Suppressor macrophage (primary cell): ENCODE measurements at regions not wholly inside any gene's neighbourhood (a gene's known extent, or its start where the extent isn't known, plus 50 kb on each side); places are given as distances from the start of the nearest gene placed in this dataset.
"Not testable (repeated sequence)": the region's sequence is repeated elsewhere in the genome, so short reads cannot be mapped to it uniquely, and the experiment has no call there.

Source experiments
- DNase-seq, 4 experiments: peaks; one replicate each; pipeline ENCODE4 v3.0.0-alpha.2; 2020 to 2022

DNA sequence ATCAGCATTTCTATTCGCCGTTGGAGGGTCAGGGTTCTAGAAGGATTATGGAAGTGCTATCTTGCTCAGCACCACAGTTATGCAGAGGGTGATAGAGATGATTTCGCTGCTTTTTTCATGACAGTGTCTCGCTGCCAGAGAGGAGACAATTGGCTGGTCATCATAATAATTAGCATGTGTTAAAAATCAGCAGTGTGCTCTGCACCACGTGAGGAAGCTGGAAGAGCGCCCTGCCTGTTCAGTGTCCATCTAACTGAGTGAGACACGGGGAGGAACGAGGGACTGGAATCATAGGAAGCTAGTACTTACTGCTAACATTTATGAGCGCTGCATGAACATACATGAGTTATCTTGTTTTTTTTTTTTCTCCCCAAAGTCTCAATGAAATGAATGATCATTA is 116.2 kb upstream of the PLAAT1 start:
- no peak for DNase-seq

DNA sequence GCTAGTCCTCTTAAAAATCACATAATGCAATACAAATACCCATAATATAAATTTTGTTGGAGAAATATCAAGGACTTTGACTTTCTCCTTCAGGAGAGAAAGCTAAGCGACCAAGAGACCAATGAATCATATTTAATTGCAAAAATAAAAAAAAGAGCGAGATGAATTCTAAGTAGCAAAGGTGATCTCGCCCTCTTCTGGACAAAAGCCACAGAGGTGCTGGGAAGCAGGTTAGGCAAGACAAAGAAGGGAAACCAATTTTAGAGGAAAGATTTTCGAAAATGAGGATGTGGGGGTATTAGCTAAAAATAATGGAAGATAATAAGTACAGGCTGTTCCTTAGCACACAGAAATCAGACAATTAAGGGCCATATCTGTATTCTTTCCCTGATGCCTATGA is 111.4 kb upstream of the PLAAT1 start:
- no peak for DNase-seq

DNA sequence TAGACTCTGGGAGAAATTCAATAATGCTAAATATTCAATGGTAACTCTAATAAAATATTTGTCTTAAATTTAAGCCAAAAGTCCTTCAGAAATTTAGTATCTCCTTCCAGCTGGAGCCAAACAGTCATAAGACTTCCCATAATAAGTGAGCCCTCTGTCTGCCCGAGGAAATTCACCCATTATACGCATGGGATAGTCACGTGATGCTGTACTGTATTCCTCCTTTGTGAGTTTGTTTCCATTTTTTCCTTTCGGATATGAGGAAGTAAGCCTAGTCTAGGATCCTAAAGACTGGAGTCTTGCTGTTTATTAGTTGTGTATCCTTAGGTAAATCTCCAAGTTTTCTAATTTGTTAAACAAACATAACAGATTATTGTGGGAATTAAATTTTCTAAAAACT is 110.4 kb upstream of the PLAAT1 start:
- no peak for DNase-seq

DNA sequence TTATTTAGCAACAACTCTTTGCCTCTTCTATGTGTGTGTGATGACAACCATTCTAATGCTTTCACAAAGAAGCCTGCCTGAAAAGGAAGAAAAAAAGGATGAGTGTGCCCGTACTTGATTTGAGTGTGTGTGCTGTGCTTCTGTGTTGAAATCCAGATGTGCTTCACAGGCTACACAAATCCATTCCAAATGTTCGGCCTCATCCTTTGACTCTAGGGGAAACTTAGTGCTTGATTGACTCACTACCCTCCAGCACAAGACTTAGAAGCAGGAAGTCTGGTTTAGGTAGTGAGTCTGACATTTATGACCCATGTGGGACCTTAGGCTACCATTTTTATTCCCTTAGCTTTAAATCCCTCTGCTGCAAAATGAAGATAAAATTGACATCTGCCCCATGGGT is 108.8 kb upstream of the PLAAT1 start:
- no peak for DNase-seq

DNA sequence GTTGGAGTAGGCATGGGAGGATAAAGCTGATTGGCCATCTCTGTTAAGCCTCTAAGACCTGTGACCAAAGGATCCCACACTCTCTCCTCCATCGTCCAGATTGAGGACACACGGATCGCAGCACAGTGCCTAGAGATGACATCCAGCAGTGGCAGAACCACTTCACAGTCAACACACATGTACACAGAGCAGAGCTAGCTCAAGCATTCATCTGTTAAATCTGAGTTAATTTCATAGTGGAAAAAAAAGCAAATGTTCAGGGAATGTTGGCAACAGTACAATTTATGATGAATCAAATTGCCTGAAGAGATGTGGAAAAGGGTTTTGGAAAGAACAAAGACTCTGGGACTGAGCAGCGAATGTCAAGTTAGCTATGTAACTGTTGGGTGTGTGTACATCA is 108.1 kb upstream of the PLAAT1 start:
- DNase-seq, result no peak

DNA sequence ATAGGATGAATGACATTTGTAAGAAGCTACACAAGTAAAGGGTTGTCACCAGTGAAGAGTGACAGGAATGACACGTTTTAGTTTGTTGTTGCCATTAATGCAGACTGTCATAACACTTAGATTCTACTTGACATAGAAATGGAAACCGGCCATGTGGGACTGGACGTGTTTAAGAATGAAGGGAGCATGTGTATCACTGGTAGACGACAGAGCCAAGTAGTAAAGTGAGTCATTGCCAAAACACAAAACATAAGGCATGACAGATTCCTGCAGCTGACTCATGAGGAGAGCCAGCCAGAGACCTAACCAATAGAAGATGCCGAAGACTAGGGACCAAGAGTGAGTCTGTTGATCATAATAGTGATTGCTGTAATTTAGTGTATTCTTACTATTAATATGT is 106.2 kb upstream of the PLAAT1 start:
- DNase-seq, result no peak

DNA sequence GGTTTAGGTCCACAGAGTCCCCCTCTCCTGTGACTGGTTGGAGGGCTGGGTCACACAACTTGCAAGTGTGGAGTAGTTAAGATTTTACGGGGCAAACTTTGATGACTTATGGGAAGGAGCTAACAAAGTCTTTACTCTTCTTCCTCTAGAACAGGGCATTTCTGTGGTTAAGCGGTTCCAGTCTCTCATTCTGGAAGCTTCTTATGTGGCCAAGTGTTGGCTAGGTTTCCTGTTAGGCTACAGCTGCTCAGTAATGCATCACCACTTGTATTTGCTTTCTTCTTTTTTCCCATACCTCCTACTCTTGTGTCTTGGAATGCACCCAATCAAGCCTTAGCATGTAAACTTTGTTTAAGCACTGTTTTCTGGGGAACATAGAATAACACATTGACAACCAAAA is 100.6 kb upstream of the PLAAT1 start:
- DNase-seq, result no peak

DNA sequence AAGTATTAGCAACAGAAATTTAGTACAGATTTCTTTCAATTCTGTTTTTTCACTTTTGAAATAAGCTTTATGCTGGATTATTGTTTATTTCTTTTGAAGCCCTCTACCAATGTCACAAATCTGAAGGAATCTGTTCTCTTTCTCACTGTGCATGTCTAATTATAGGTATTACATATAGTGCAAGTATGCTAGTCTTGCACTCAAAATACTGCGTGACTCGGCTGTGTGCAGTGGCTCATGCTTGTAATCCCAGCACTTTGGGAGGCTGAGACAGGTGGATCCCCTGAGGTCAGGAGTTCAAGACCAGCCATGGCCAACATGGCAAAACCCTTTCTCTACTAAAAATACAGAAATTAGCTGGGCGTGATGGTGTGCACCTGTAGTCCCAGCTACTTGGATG is 95.8 kb upstream of the PLAAT1 start:
- DNase-seq, result no peak

DNA sequence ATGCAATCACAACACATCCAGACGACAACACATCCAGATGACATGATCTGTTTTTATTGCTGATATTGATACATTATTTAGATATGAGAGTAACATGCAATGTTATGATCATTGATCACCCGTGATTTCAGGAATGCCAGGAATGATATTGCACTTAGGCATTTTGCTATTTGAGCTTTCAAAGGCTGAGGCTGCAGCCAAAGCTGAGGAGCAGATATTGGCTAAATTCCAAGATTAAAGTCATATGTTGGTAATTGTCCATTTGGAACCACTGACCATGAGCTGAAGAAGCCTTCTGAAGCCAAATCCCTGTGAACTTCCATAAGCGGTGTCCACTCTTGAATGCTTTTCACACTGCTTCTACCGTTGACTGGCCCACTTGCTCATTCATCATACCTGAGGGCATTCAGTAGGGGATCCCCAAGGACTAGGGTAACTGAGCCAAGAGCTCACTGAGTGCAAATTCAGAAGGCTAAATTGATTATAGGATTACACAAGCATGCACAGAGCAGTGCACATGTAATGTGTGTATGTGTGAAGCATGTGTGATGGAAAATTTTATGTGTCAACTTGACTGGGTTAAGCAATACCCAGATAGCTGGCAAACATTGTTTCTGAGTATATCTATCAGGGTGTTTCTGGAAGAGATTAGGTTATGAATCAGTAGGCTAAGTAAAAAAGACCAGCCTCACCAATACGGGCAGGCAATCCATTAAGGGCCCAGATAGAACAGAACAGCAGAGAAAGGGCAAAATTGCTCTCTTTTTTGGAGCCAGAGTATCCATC is 92.1 kb upstream of the PLAAT1 start:
- DNase-seq, result peak in 1 of 4 experiments; percentile 0

DNA sequence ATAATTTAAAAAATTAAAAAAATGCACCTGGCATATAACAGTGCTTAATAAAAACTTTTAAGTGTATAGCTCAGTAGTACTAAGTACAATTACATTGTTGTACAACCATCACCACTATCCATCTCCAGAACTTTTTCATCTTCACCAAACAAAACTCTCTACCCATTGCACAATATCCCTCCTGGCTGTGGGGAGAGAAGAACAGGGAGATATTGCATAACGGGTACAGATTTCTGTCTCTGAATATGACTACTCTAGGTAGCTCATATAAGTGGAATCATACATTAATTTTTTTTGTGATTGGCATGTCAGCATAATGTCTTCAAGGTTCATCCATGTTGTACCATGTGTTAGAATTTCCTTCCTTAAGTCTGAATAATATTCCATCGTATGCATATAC is 91.0 kb upstream of the PLAAT1 start:
- DNase-seq, result no peak

DNA sequence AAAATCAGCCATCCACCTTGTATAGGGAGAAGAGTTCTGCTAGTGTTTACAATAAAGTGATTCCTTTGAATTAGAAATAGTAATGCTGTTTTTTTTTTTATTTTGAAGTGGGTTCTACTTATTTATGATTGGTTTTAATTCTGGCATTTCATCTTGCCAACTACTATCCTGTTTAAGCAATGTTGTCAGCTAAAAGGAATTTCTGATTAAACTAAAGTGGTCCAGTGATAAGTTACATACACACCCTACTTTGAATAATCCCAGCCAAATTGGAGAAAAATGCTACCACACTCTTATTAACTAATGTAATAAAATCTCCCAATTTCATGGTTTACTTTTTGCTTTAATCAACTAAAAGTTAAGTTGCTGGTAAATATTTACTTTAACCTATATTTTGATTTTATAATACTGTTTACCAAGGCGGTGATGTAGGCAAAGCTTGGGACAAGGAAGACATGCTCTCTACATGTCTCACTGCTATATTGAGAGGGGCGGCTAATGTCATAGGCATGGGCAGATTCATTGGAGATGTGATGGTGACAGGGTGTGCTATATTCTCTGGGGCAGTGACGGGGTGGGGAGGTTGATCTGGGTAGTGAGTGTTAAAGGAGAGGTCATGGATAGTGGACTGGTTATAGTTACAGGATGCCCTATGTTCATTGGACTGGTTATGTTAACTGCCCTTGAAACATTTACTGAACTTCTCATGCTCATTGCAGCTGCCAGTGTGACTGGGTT is 85.8 kb upstream of the PLAAT1 start:
- not testable (repeated sequence) for DNase-seq

DNA sequence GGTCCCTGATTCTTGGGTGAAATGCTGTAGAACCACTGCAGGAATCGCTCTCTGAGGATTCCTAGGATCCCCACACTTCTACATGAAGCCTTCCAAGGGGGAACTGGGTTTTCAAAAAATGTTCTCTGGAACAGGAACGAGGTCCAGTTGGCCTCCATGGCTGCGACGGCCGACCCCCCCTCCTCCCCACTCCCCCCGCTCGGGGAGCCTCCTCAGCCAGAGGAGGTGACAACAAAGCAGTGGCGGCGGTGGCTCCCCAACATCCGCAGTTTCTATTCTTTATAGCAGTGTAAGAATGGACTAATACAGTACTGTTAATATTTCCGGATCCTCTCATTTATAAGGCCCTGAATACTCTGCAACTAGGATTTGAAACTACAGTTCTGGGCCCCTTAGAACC is 84.0 kb upstream of the PLAAT1 start:
- DNase-seq, result peak in 1 of 4 experiments; percentile 0

DNA sequence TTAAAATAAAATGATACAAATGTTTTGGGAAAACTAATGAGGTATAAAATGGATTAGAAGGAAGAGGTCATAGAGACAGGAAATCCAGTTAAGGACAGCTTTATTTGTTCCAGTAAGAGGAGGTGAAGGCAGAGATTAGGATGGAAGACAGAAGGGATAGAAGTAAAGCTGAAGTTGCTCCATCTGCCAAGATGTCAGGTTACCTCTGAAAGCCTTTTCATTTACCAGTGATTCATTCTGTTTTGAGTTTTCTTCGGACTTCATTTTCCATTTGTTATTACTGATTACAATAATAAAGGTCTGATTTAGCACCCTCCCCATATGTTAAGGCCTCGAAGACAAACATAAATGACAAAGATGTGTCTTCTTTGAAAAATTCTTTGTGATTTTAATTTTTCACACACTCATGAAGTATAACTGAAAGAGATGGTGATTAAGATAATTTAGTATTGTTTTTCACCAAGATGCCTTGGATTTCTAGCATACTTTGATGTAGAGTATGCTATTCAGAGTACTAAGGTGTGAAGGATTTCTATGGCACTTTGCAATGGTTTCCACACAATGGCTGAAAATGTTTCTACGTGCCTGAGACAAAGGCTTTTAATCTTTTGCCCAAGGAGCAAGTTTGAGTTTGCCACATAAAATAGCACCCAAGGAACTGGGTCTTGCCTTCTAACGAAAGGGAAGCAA is 75.4 kb upstream of the PLAAT1 start:
- DNase-seq, result no peak

DNA sequence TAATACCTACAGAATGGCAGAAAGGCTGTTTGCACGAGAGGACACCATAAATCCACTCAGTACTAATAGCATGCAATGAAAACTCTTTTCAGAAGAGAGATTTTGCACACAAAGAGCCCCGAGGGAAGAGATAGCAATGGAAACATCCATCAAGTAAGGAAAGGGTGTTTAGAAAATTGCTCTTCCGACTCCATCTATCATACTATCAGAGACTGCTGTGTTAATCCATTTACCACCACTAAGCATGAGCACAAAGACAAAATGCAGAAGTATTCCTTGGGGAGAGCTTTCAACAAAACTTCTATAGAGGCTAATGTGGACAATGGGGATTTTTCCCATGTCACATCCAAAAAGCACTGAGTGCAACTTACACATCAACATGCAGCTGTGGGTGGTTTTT is 72.1 kb upstream of the PLAAT1 start:
- peak in 1 of 4 experiments; percentile 0 for DNase-seq

DNA sequence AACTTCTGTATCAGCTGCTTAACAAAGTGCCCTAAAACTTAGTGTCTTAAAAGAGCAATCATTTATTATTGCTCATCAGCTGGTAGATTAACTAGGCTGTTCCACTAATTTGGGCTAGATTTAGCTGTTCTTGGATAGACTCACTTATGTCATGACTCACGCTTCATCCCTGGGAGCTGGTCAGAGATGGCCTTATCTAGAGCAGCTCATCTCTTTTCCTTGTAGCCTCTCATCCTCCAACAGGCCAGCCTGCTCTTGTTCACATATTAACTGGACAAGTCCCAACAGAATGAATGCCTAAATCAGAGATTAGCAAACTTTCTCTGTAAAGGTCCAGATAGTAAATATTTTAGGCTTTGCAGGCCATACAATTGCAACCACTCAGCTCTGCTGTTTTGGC is 66.9 kb upstream of the PLAAT1 start:
- no peak for DNase-seq

DNA sequence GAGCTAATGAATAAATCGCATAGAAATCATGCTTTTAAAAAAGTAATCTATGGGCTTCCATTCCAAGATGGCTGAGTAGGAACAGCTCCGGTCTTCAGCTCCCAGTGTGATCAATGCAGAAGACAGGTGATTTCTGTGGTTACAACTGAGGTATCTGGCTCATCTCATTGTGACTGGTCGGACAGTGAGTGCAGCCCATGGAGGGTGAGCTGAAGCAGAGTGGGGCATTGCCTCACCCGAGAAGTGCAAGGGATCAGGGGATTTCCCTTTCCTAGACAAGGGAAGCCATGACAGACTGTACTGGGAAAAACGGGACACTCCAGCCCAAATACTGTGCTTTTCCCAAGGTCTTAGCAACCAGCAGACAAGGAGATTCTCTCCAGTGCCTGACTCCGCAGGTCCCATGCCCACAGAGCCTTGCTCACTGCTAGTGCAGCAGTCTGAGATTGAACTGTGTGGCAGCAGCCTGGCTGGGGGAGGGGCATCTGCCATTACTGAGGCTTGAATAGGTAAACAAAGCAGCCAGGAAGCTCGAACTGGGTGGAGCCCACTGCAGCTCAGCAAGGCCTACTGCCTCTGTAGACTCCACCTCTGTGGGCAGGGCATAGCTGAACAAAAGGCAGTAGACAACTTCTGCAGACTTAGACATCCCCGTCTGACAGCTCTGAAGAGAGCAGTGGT is 61.5 kb upstream of the PLAAT1 start:
- not testable (repeated sequence) for DNase-seq

DNA sequence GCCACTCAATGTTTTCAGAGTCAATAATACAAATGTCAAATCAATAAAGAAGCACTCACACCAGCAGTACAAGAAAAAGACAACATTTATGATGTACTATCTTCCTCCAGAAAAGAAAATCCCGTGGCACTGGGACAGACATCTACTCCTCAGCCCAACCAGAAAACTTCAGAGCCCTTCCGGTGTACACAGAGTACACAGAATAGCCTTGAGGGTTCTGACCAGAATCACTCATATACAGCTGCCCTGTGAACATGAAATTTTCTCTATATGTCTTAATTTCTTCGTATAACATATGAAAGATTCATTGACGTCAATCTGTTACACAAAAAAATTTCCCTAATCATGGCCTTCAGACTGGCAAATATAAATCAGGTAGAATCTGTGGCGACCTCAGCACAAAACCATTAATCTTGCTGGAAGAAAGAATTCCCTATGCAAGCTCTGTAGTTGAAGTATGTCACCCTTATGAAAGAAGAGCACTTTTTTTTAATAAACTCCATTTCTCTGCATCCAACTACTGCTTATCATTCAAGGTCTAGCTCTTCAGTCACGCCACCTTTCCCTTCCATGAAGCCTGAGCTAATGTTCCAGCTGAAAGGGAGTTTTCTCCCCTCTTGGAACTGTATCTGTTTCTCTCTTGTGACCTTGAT is 53.8 kb upstream of the PLAAT1 start:
- DNase-seq, result no peak

DNA sequence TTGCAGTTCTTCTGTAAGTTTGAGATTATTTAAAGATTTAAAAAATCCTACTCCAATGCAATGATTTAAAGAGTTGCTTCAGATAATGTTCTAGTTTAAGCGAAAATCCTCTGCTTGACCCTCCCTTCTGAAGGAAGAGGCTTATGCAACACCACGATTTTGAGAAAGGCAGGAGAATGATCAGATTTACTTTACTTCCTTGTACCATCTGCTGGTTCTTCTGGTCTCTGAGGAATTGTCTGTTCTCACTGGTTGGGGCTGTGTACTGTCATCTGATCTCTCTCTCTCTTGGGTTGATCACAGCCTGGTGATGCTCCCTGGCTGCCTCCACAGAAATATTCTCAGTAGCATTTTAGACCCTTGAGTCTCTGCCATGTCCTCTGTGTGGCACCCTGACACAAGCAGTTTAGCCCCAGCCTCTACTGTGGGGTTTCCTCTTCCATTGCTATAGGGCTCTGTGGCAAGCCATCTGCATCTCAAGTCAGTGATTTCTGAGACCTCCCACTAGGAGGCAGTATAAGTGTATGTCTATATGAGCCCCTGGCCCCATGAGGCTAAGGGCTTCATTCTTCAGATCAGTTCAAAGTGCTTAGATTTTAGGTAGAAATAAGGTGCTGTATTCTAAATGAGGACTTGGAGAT is 50.8 kb upstream of the PLAAT1 start:
- peak; percentile 11 to 35 (median 19) for DNase-seq
